T-helper 22 cell (primary cell): ENCODE measurements at regions not wholly inside any gene's neighbourhood (a gene's known extent, or its start where the extent isn't known, plus 50 kb on each side); places are given as distances from the start of the nearest gene placed in this dataset.

Experiments used
- DNase-seq: peaks from one replicate; pipeline ENCODE4 v3.0.0-alpha.2; 2020; ENCODE audit warnings: low read depth

GRCh38 chr12:128138125-128138524 is 128.8 kb upstream of the TMEM132C start:
- DNase-seq = no peak

- DNase-seq = no peak
Measured at GRCh38 chr12:128140551-128140950, 126.4 kb upstream of the TMEM132C start.

- no peak for DNase-seq
Measured at GRCh38 chr12:128150961-128151360, 116.0 kb upstream of the TMEM132C start.

GRCh38 chr12:128155571-128155970 is 111.4 kb upstream of the TMEM132C start:
- no peak for DNase-seq

- no peak for DNase-seq
Measured at GRCh38 chr12:128163086-128163485, 103.9 kb upstream of the TMEM132C start.

GRCh38 chr12:128164533-128164932 is 102.4 kb upstream of the TMEM132C start:
- no peak for DNase-seq

GRCh38 chr12:128165387-128165786 is 101.6 kb upstream of the TMEM132C start:
- no peak for DNase-seq

GRCh38 chr12:128168273-128168672 is 98.7 kb upstream of the TMEM132C start:
- DNase-seq = no peak

- DNase-seq = no peak
Measured at GRCh38 chr12:128170181-128170580, 96.8 kb upstream of the TMEM132C start.

GRCh38 chr12:128178565-128178964 is 88.4 kb upstream of the TMEM132C start:
- no peak for DNase-seq

GRCh38 chr12:128178966-128179365 is 88.0 kb upstream of the TMEM132C start:
- DNase-seq = no peak

- DNase-seq = no peak
Measured at GRCh38 chr12:128180166-128180565, 86.8 kb upstream of the TMEM132C start.

GRCh38 chr12:128190052-128190451 is 76.9 kb upstream of the TMEM132C start:
- DNase-seq = no peak

- no peak for DNase-seq
Measured at GRCh38 chr12:128190614-128191013, 76.4 kb upstream of the TMEM132C start.

GRCh38 chr12:128191380-128191779 is 75.6 kb upstream of the TMEM132C start:
- no peak for DNase-seq

- no peak for DNase-seq
Measured at GRCh38 chr12:128204711-128205110, 62.3 kb upstream of the TMEM132C start.

GRCh38 chr12:128205145-128205544 is 61.8 kb upstream of the TMEM132C start:
- DNase-seq = no peak

- no peak for DNase-seq
Measured at GRCh38 chr12:128205758-128206157, 61.2 kb upstream of the TMEM132C start.
